ENCODE measurements at regions not wholly inside any gene's neighbourhood (a gene's known extent, or its start where the extent isn't known, plus 50 kb on each side); places are given as distances from the start of the nearest gene placed in this dataset.

- DNase-seq: no peak
Measured at GRCh38 chr2:236749346-236749745, 179.7 kb downstream of the ACKR3 start.

GRCh38 chr2:236752096-236752495, 182.5 kb downstream of the ACKR3 start:
- DNase-seq: no peak

GRCh38 chr2:236753606-236754270, 184.1 kb downstream of the ACKR3 start:
- DNase-seq: peak; percentile 35

GRCh38 chr2:236754271-236754944, 184.8 kb downstream of the ACKR3 start:
- no peak for DNase-seq

GRCh38 chr2:236755278-236755840, 185.7 kb downstream of the ACKR3 start:
- DNase-seq: no peak

GRCh38 chr2:236758406-236758805, 188.8 kb downstream of the ACKR3 start:
- DNase-seq: no peak

- no peak for DNase-seq
Measured at GRCh38 chr2:236760246-236760645, 190.6 kb downstream of the ACKR3 start.

- no peak for DNase-seq
Measured at GRCh38 chr2:236761358-236761757, 191.7 kb downstream of the ACKR3 start.

GRCh38 chr2:236762628-236763027, 193.0 kb downstream of the ACKR3 start:
- DNase-seq: no peak

GRCh38 chr2:236763857-236764256, 194.2 kb downstream of the ACKR3 start:
- no peak for DNase-seq

GRCh38 chr2:236764716-236765115, 195.1 kb downstream of the ACKR3 start:
- DNase-seq: no peak

GRCh38 chr2:236765478-236765877, 195.9 kb downstream of the ACKR3 start:
- DNase-seq: no peak

- no peak for DNase-seq
Measured at GRCh38 chr2:236766850-236767249, 197.2 kb downstream of the ACKR3 start.

- no peak for DNase-seq
Measured at GRCh38 chr2:236767941-236768340, 198.3 kb downstream of the ACKR3 start.

- DNase-seq: no peak
Measured at GRCh38 chr2:236768393-236769140, 198.9 kb downstream of the ACKR3 start.

- DNase-seq: no peak
Measured at GRCh38 chr2:236769981-236770671, 200.5 kb downstream of the ACKR3 start.

GRCh38 chr2:236772220-236772837, 202.7 kb downstream of the ACKR3 start:
- no peak for DNase-seq

- no peak for DNase-seq
Measured at GRCh38 chr2:236773206-236773605, 203.6 kb downstream of the ACKR3 start.

- DNase-seq: no peak
Measured at GRCh38 chr2:236774171-236774570, 204.5 kb downstream of the ACKR3 start.

GRCh38 chr2:236775511-236775910, 205.9 kb downstream of the ACKR3 start:
- DNase-seq: no peak

- no peak for DNase-seq
Measured at GRCh38 chr2:236776206-236776605, 206.6 kb downstream of the ACKR3 start.

- no peak for DNase-seq
Measured at GRCh38 chr2:236776695-236777251, 207.1 kb downstream of the ACKR3 start.
